ENCODE measurements at regions not wholly inside any gene's neighbourhood (a gene's known extent, or its start where the extent isn't known, plus 50 kb on each side); places are given as distances from the start of the nearest gene placed in this dataset.

DNA sequence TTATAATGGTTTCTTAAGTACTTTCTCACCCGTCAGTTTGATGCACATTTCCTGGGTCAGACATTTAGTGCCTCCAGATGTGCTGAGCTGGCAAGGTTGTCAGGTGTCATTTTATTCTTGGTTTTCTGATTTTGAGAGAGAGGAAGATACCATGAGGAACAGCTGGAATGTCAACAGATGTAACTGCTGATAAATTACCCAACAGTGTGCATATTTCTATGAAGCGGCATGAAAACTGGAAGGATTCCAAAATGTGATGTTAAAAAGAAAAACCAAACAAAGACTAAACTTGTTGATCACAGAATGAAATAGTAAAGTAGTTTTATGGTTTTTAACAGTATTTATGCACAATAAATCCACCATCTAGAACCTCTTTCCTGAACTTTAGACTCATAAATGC lies 447.3 kb downstream of the HDGFL1 start:
- no peak for DNase-seq
- Histone ChIP-seq H2AK9ac (replicated peaks; ENCODE audit: low read depth, low read length, poor library complexity) (no peak overlapping the region), H3K23ac (ENCODE audit: low read depth, low read length) (no peak overlapping the region), H3K27ac (ENCODE audit: insufficient read depth, low read length) (no peak overlapping the region), H2BK5ac (ENCODE audit: low read depth, low read length, poor library complexity, severe bottlenecking) (no peak overlapping the region), H3K9me3 (ENCODE audit: control insufficient read depth, insufficient read depth, low read length) (no peaks in the 10 kb centered on the region), H4K8ac (ENCODE audit: low read depth in 2 of 2, low read length in 2 of 2) (no peak overlapping the region), H3K36me3 (ENCODE audit: control insufficient read depth, insufficient read depth, low read length) (no peaks in the 10 kb centered on the region), H2BK15ac (ENCODE audit: low read depth, low read length) (no peak overlapping the region), H3K4me2 (ENCODE audit: low read depth, low read length) (no peak overlapping the region), H4K5ac (ENCODE audit: low read depth, low read length) (no peak overlapping the region), H3K79me1 (ENCODE audit: low read depth in 1 of 2, low read length in 2 of 2) (no peaks in the 10 kb centered on the region), H3K56ac (ENCODE audit: extremely low read depth, insufficient read depth, low read length) (no peak overlapping the region), H2BK20ac (ENCODE audit: low read depth, low read length) (no peak overlapping the region), H3K4me3 (ENCODE audit: insufficient read depth, low read depth, low read length) (no peak overlapping the region), H2AFZ (replicated peaks; ENCODE audit: low read length, poor library complexity) (no peak overlapping the region), H3K14ac (replicated peaks; ENCODE audit: low read depth, low read length) (no peak overlapping the region), H4K91ac (ENCODE audit: insufficient read depth, low read depth, low read length) (no peak overlapping the region), H3K4ac (ENCODE audit: low read depth, low read length) (no peak overlapping the region), H4K20me1 (ENCODE audit: insufficient read depth, low read length) (no peaks in the 10 kb centered on the region), H3K18ac (ENCODE audit: low read depth, low read length) (no peak overlapping the region), H2BK120ac (ENCODE audit: low read depth, low read length) (no peak overlapping the region), H3K4me1 (ENCODE audit: control insufficient read depth, insufficient read depth, low read length) (no peaks in the 10 kb centered on the region), H3K9me1 (ENCODE audit: insufficient read depth, low read length) (no peaks in the 10 kb centered on the region), H3K9ac (ENCODE audit: low read depth, low read length) (no peak overlapping the region), H3K27me3 (ENCODE audit: control insufficient read depth, insufficient read depth, low read length) (no peaks in the 10 kb centered on the region), H2AK5ac (ENCODE audit: low read depth, low read length) (no peak overlapping the region)
- CTCF ChIA-PET, result no interaction called here
- dilution Hi-C loops (cut with HindIII; ENCODE audit: low sequenced_read_pairs, unreplicated experiment), result no loop called here
- whole genome bisulfite sequencing, 2 experiments (ENCODE audit: extremely low coverage in 2 of 2, insufficient read length in 1 of 2), result no CpG with 5 or more reads among the region's 2 CpGs
- intact Hi-C loops (cut with micrococcal nuclease), result no loop called here
- ATAC-seq (ENCODE audit: low read depth), result no peak
- no peak for TF ChIP-seq RCOR1 (IDR thresholded peaks at IDR 0.05; ENCODE audit: insufficient replicate concordance, low read length)
- no peak for TF ChIP-seq CTCF (conservative IDR thresholded peaks at IDR 0.05; ENCODE audit: low read depth, low read length)
- no peak for TF ChIP-seq MAZ (IDR thresholded peaks at IDR 0.05; ENCODE audit: borderline replicate concordance, low read depth, low read length)
- TF ChIP-seq MAFK (IDR thresholded peaks at IDR 0.05; ENCODE audit: low read depth, low read length), result no peak
- no peak for TF ChIP-seq POLR2A (IDR thresholded peaks at IDR 0.05; ENCODE audit: low read depth, low read length)
- no peak for TF ChIP-seq CEBPB (IDR thresholded peaks at IDR 0.05; ENCODE audit: low read depth, low read length)
- TF ChIP-seq CHD1 (IDR thresholded peaks at IDR 0.05; ENCODE audit: low read depth, low read length), result no peak
- no peak for TF ChIP-seq RFX5 (IDR thresholded peaks at IDR 0.05; ENCODE audit: low read depth, low read length)
- TF ChIP-seq RAD21 (IDR thresholded peaks at IDR 0.05; ENCODE audit: low read length), result no peak
- TF ChIP-seq, protein P1, sequence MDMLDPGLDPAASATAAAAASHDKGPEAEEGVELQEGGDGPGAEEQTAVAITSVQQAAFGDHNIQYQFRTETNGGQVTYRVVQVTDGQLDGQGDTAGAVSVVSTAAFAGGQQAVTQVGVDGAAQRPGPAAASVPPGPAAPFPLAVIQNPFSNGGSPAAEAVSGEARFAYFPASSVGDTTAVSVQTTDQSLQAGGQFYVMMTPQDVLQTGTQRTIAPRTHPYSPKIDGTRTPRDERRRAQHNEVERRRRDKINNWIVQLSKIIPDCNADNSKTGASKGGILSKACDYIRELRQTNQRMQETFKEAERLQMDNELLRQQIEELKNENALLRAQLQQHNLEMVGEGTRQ (IDR thresholded peaks at IDR 0.05; ENCODE audit: low read depth, low read length), result no peak
- TF ChIP-seq, protein P2, sequence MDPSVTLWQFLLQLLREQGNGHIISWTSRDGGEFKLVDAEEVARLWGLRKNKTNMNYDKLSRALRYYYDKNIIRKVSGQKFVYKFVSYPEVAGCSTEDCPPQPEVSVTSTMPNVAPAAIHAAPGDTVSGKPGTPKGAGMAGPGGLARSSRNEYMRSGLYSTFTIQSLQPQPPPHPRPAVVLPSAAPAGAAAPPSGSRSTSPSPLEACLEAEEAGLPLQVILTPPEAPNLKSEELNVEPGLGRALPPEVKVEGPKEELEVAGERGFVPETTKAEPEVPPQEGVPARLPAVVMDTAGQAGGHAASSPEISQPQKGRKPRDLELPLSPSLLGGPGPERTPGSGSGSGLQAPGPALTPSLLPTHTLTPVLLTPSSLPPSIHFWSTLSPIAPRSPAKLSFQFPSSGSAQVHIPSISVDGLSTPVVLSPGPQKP (IDR thresholded peaks at IDR 0.05; ENCODE audit: borderline replicate concordance, low read depth, low read length), result no peak
- TF ChIP-seq MXI1 (IDR thresholded peaks at IDR 0.05; ENCODE audit: borderline replicate concordance, low read depth, low read length), result no peak
- no peak for TF ChIP-seq SMC3 (IDR thresholded peaks at IDR 0.05; ENCODE audit: low read depth, low read length)
- TF ChIP-seq NFE2L2 (IDR thresholded peaks at IDR 0.05; ENCODE audit: low read depth, low read length), result no peak
- BruUV-seq (replicated peaks), result no TSS peak
- in situ Hi-C loops (cut with MboI; ENCODE audit: low sequenced_read_pairs), result no loop called here
- POLR2A ChIA-PET (ENCODE audit: unreplicated experiment), result no interaction called here
